B cell (primary cell): ENCODE measurements at regions not wholly inside any gene's neighbourhood (a gene's known extent, or its start where the extent isn't known, plus 50 kb on each side); places are given as distances from the start of the nearest gene placed in this dataset.

Experiments
- CTCF ChIP-seq: fragments of 200-600 bp; IDR thresholded peaks from one replicate; pipeline ENCODE4 v1.8.0; 2022; ENCODE audit warnings: antibody characterized with exemption, mild to moderate bottlenecking
- EZH2 ChIP-seq: IDR thresholded peaks from 2 replicates; pipeline ENCODE4 v1.6.1; 2012; ENCODE audit warnings: borderline replicate concordance, low read depth, mild to moderate bottlenecking, moderate library complexity, low read length; ENCODE audit not compliant: insufficient read depth, poor library complexity, severe bottlenecking

- TF ChIP-seq CTCF (no peak), EZH2 (no peak)
These were observed 167.8 kb downstream of the KATNIP start for GRCh38 chr16:27717726-27718125.
